ENCODE measurements at regions not wholly inside any gene's neighbourhood (a gene's known extent, or its start where the extent isn't known, plus 50 kb on each side); places are given as distances from the start of the nearest gene placed in this dataset.

GRCh38 chr5:147174671-147175265 lies 60.1 kb upstream of the STK32A start:
- H3K27ac ChIP-seq (ENCODE audit: low read length): no peak overlapping the region
- H3K4me3 ChIP-seq (ENCODE audit: low read length): no peak overlapping the region
- no peaks in the 10 kb centered on the region for H4K20me1 ChIP-seq (ENCODE audit: low read length)
- H3K79me2 ChIP-seq (ENCODE audit: low read length): no peaks in the 10 kb centered on the region
- no peaks in the 10 kb centered on the region for H3F3A ChIP-seq (ENCODE audit: low read length, unreplicated experiment)
- intact Hi-C loops (cut with micrococcal nuclease): no loop called here
- no peak overlapping the region for H3K4me2 ChIP-seq (ENCODE audit: low read length)
- TF ChIP-seq EZH2phosphoT487 (IDR thresholded peaks at IDR 0.05; ENCODE audit: borderline replicate concordance, low read length) (no peak), EZH2 (IDR thresholded peaks at IDR 0.05; ENCODE audit: low read length, unreplicated experiment) (no peak), CTCF (conservative IDR thresholded peaks at IDR 0.05; ENCODE audit: low read depth, low read length) (no peak)
- H2AFZ ChIP-seq (ENCODE audit: low read length): no peak overlapping the region
- ChIA-PET POLR2A (ENCODE audit: unreplicated experiment) (no interaction called here), CTCF (no interaction called here)
- H3K36me3 ChIP-seq (ENCODE audit: low read depth, low read length): no peaks in the 10 kb centered on the region
- no peak for DNase-seq
- H3K4me1 ChIP-seq (ENCODE audit: insufficient read depth, low read length): no peaks in the 10 kb centered on the region
- H3K9me2 ChIP-seq (replicated peaks; ENCODE audit: low read length): no peaks in the 10 kb centered on the region
- no peaks in the 10 kb centered on the region; the same call in 1 of the 2 replicates for H3K27me3 ChIP-seq (ENCODE audit: low read length)
- no peak for ATAC-seq
- H3K9ac ChIP-seq (ENCODE audit: low read length): no peak overlapping the region
- no peaks in the 10 kb centered on the region for H3K9me3 ChIP-seq (ENCODE audit: low read length)
- no TSS peak for BruUV-seq (replicated peaks)

- peaks cover 7% of the 10 kb centered on the region; the same call in 1 of the 2 replicates for H3K27me3 ChIP-seq (ENCODE audit: low read length)
- DNase-seq (peak; percentile 38), ATAC-seq (peak; percentile 38; the same call in 1 of the 2 replicates)
- no peak for TF ChIP-seq EZH2 (IDR thresholded peaks at IDR 0.05; ENCODE audit: low read length, unreplicated experiment)
- no peak for TF ChIP-seq CTCF (conservative IDR thresholded peaks at IDR 0.05; ENCODE audit: low read depth, low read length)
- TF ChIP-seq EZH2phosphoT487 (IDR thresholded peaks at IDR 0.05; ENCODE audit: borderline replicate concordance, low read length): no peak
- H3K36me3 ChIP-seq (ENCODE audit: low read depth, low read length): no peaks in the 10 kb centered on the region
- no peak overlapping the region for H3K9ac ChIP-seq (ENCODE audit: low read length)
- no peaks in the 10 kb centered on the region for H4K20me1 ChIP-seq (ENCODE audit: low read length)
- ChIA-PET CTCF (no interaction called here), POLR2A (ENCODE audit: unreplicated experiment) (no interaction called here)
- H3K9me3 ChIP-seq (ENCODE audit: low read length): no peaks in the 10 kb centered on the region
- H3K9me2 ChIP-seq (replicated peaks; ENCODE audit: low read length): no peaks in the 10 kb centered on the region
- no peak overlapping the region for H3K4me3 ChIP-seq (ENCODE audit: low read length)
- no peaks in the 10 kb centered on the region for H3F3A ChIP-seq (ENCODE audit: low read length, unreplicated experiment)
- BruUV-seq (replicated peaks): no TSS peak
- no peak overlapping the region for H3K27ac ChIP-seq (ENCODE audit: low read length)
- no peaks in the 10 kb centered on the region for H3K79me2 ChIP-seq (ENCODE audit: low read length)
- no peak overlapping the region for H2AFZ ChIP-seq (ENCODE audit: low read length)
- H3K4me2 ChIP-seq (ENCODE audit: low read length): no peak overlapping the region
- no peaks in the 10 kb centered on the region for H3K4me1 ChIP-seq (ENCODE audit: insufficient read depth, low read length)
- intact Hi-C loops (cut with micrococcal nuclease): no loop called here
These were observed 59.2 kb upstream of the STK32A start for GRCh38 chr5:147175516-147176097.

GRCh38 chr5:147176422-147176821 lies 58.4 kb upstream of the STK32A start:
- no peak overlapping the region for H3K27ac ChIP-seq (ENCODE audit: low read length)
- no peak overlapping the region for H3K4me2 ChIP-seq (ENCODE audit: low read length)
- CTCF ChIA-PET: no interaction called here
- BruUV-seq (replicated peaks): no TSS peak
- no peak for TF ChIP-seq EZH2 (IDR thresholded peaks at IDR 0.05; ENCODE audit: low read length, unreplicated experiment)
- TF ChIP-seq CTCF (conservative IDR thresholded peaks at IDR 0.05; ENCODE audit: low read depth, low read length): no peak
- TF ChIP-seq EZH2phosphoT487 (IDR thresholded peaks at IDR 0.05; ENCODE audit: borderline replicate concordance, low read length): no peak
- peaks cover 7% of the 10 kb centered on the region; the same call in 1 of the 2 replicates for H3K27me3 ChIP-seq (ENCODE audit: low read length)
- no peaks in the 10 kb centered on the region for H3F3A ChIP-seq (ENCODE audit: low read length, unreplicated experiment)
- H3K79me2 ChIP-seq (ENCODE audit: low read length): no peaks in the 10 kb centered on the region
- H3K9ac ChIP-seq (ENCODE audit: low read length): no peak overlapping the region
- no peaks in the 10 kb centered on the region for H3K9me2 ChIP-seq (replicated peaks; ENCODE audit: low read length)
- no peak overlapping the region for H3K4me3 ChIP-seq (ENCODE audit: low read length)
- DNase-seq (no peak), ATAC-seq (no peak)
- H3K36me3 ChIP-seq (ENCODE audit: low read depth, low read length): no peaks in the 10 kb centered on the region
- POLR2A ChIA-PET (ENCODE audit: unreplicated experiment): no interaction called here
- H3K4me1 ChIP-seq (ENCODE audit: insufficient read depth, low read length): no peaks in the 10 kb centered on the region
- no peak overlapping the region for H2AFZ ChIP-seq (ENCODE audit: low read length)
- no peaks in the 10 kb centered on the region for H4K20me1 ChIP-seq (ENCODE audit: low read length)
- intact Hi-C loops (cut with micrococcal nuclease): no loop called here
- no peaks in the 10 kb centered on the region for H3K9me3 ChIP-seq (ENCODE audit: low read length)

Measured in PC-3 (cell line).